ENCODE measurements at regions not wholly inside any gene's neighbourhood (a gene's known extent, or its start where the extent isn't known, plus 50 kb on each side); places are given as distances from the start of the nearest gene placed in this dataset.
"Not testable (repeated sequence)": the region's sequence is repeated elsewhere in the genome, so short reads cannot be mapped to it uniquely, and the experiment has no call there.

DNA sequence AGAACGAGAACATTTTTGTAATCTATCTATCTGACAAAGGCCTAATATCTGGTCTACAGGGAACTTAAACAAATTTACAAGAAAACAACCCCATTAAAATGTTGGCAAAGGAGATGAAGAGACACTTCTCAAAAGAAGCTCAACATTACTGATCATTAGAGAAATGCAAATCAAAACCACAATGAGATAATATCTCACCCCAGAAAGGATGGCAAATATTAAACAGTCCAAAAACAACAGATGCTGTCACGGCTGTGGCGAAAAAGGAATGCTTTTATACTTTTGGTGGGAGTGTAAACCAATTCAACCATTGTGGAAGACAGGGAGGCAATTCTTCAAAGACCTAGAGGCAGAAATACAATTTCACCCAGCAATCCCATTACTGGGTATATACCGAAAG lies 2284.8 kb downstream of the ARAP2 start:
- no peak overlapping the region for H3K4me3 ChIP-seq (ENCODE audit: control insufficient read depth in 1 of 7, extremely low read depth in 1 of 7, insufficient read depth in 4 of 7, low read depth in 2 of 7, low read length in 6 of 7)
- CTCF ChIA-PET: interaction anchor here (1.2 kb wide), 1 partner anchor 23 kb away, joined by 3 read pairs; no protein-coding TSS in a partner anchor
- no peaks in the 10 kb centered on the region for H3K27me3 ChIP-seq (replicated peaks in 2 of 5; ENCODE audit: control insufficient read depth in 4 of 5, insufficient read depth in 5 of 5, low read length in 4 of 5)
- no peak for DNase-seq
- WGBS (ENCODE audit: insufficient coverage): no CpG with 5 or more reads among the region's 4 CpGs
- no peaks in the 10 kb centered on the region for H3K9me3 ChIP-seq (ENCODE audit: control extremely low read depth in 1 of 5, control insufficient read depth in 4 of 5, insufficient read depth in 2 of 5, low read depth in 1 of 5, low read length in 4 of 5)
- POLR2A ChIA-PET: no interaction called here
- no peaks in the 10 kb centered on the region for H3K4me1 ChIP-seq (ENCODE audit: control extremely low read depth in 1 of 4, control insufficient read depth in 4 of 4, insufficient read depth in 4 of 4, low read length in 3 of 4)
- H3K27ac ChIP-seq (ENCODE audit: insufficient read depth in 1 of 2, low read depth in 1 of 2, low read length in 2 of 2, poor library complexity in 1 of 2, severe bottlenecking in 2 of 2): no peak overlapping the region
- no peaks in the 10 kb centered on the region for H3K36me3 ChIP-seq (ENCODE audit: control insufficient read depth in 4 of 4, insufficient read depth in 4 of 4, low read length in 3 of 4)

DNA sequence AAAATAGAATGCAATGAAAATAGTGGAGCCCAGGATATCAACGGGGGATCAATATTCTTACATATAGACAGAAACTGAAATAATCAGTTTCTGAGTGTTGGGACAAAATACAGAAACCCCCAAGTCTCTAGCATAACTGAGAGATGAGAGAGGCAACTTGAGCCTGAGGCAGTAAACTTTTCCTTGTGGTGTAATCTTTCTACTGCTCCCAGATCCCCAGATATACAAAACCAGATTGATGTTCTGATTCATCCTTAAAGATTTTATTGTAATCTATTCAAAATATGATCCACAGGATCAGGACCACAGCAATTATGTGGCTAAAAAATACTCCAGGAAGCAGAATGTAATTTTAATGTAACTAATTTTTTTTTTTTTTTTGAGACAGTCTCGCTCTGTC lies 2282.6 kb downstream of the ARAP2 start:
- H3K27ac ChIP-seq (ENCODE audit: insufficient read depth in 1 of 2, low read depth in 1 of 2, low read length in 2 of 2, poor library complexity in 1 of 2, severe bottlenecking in 2 of 2): no peak overlapping the region
- H3K9me3 ChIP-seq (ENCODE audit: control extremely low read depth in 1 of 5, control insufficient read depth in 4 of 5, insufficient read depth in 2 of 5, low read depth in 1 of 5, low read length in 4 of 5): no peaks in the 10 kb centered on the region
- H3K27me3 ChIP-seq (replicated peaks in 2 of 5; ENCODE audit: control insufficient read depth in 4 of 5, insufficient read depth in 5 of 5, low read length in 4 of 5): no peaks in the 10 kb centered on the region
- no peak for DNase-seq
- H3K36me3 ChIP-seq (ENCODE audit: control insufficient read depth in 4 of 4, insufficient read depth in 4 of 4, low read length in 3 of 4): no peaks in the 10 kb centered on the region
- CTCF ChIA-PET: no interaction called here
- POLR2A ChIA-PET: no interaction called here
- H3K4me1 ChIP-seq (ENCODE audit: control extremely low read depth in 1 of 4, control insufficient read depth in 4 of 4, insufficient read depth in 4 of 4, low read length in 3 of 4): no peaks in the 10 kb centered on the region
- WGBS (ENCODE audit: insufficient coverage): 60% methylated on average over 1 of the region's 2 CpGs
- H3K4me3 ChIP-seq (ENCODE audit: control insufficient read depth in 1 of 7, extremely low read depth in 1 of 7, insufficient read depth in 4 of 7, low read depth in 2 of 7, low read length in 6 of 7): no peak overlapping the region

DNA sequence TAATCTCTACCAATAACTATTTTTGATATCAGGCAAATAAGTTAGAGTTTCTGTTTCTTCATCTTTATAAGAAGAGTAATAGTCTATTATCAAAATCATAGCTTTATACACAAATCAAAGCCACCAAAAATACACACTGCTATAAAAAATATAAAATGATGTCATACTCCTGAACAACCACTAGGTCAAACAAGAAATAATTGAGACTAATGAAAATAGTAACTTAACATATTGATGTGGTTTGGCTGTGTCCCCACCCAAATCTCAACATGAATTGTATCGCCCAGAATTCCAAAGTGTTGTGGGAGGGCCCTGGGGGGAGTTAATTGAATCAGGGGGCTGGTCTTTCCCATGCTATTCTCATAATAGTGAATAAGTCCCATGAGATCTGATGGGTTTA lies 2277.5 kb downstream of the ARAP2 start:
- H3K9me3 ChIP-seq (ENCODE audit: control extremely low read depth in 1 of 5, control insufficient read depth in 4 of 5, insufficient read depth in 2 of 5, low read depth in 1 of 5, low read length in 4 of 5): no peaks in the 10 kb centered on the region
- ChIA-PET POLR2A (no interaction called here), CTCF (no interaction called here)
- no peak for DNase-seq
- no peaks in the 10 kb centered on the region for H3K4me1 ChIP-seq (ENCODE audit: control extremely low read depth in 1 of 4, control insufficient read depth in 4 of 4, insufficient read depth in 4 of 4, low read length in 3 of 4)
- H3K36me3 ChIP-seq (ENCODE audit: control insufficient read depth in 4 of 4, insufficient read depth in 4 of 4, low read length in 3 of 4): no peaks in the 10 kb centered on the region
- no CpG with 5 or more reads among the region's 1 CpG for WGBS (ENCODE audit: insufficient coverage)
- H3K4me3 ChIP-seq (ENCODE audit: control insufficient read depth in 1 of 7, extremely low read depth in 1 of 7, insufficient read depth in 4 of 7, low read depth in 2 of 7, low read length in 6 of 7): no peak overlapping the region
- H3K27me3 ChIP-seq (replicated peaks in 2 of 5; ENCODE audit: control insufficient read depth in 4 of 5, insufficient read depth in 5 of 5, low read length in 4 of 5): no peaks in the 10 kb centered on the region
- no peak overlapping the region for H3K27ac ChIP-seq (ENCODE audit: insufficient read depth in 1 of 2, low read depth in 1 of 2, low read length in 2 of 2, poor library complexity in 1 of 2, severe bottlenecking in 2 of 2)

GRCh38 chr4:33974270-33974669 lies 2270.0 kb downstream of the ARAP2 start:
- Histone ChIP-seq H3K27me3 (replicated peaks in 2 of 5; ENCODE audit: control insufficient read depth in 4 of 5, insufficient read depth in 5 of 5, low read length in 4 of 5) (no peaks in the 10 kb centered on the region), H3K4me3 (ENCODE audit: control insufficient read depth in 1 of 7, extremely low read depth in 1 of 7, insufficient read depth in 4 of 7, low read depth in 2 of 7, low read length in 6 of 7) (no peak overlapping the region), H3K4me1 (ENCODE audit: control extremely low read depth in 1 of 4, control insufficient read depth in 4 of 4, insufficient read depth in 4 of 4, low read length in 3 of 4) (no peaks in the 10 kb centered on the region), H3K9me3 (ENCODE audit: control extremely low read depth in 1 of 5, control insufficient read depth in 4 of 5, insufficient read depth in 2 of 5, low read depth in 1 of 5, low read length in 4 of 5) (no peaks in the 10 kb centered on the region), H3K27ac (ENCODE audit: insufficient read depth in 1 of 2, low read depth in 1 of 2, low read length in 2 of 2, poor library complexity in 1 of 2, severe bottlenecking in 2 of 2) (no peak overlapping the region), H3K36me3 (ENCODE audit: control insufficient read depth in 4 of 4, insufficient read depth in 4 of 4, low read length in 3 of 4) (no peaks in the 10 kb centered on the region)
- ChIA-PET POLR2A (no interaction called here), CTCF (no interaction called here)
- DNase-seq: no peak

DNA sequence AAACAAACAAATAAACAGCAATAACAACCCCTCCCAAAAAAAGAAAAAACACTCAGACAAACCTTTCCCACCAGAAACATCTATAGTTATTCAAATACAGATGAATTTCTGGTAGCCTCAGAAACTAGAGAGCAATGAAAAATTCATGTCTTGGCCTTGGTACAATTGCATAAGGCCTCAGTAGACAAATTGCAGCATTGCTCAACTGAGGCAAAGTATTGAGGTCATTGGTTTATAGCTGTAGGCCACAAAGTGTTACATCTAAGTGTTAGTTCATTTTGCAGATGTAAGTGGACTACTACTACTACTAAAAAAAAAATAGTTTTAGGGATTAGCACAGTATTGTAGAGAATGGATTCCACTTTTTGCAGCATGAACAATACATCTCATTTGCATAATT lies 2268.3 kb downstream of the ARAP2 start:
- CTCF ChIA-PET: no interaction called here
- no peak overlapping the region for H3K27ac ChIP-seq (ENCODE audit: insufficient read depth in 1 of 2, low read depth in 1 of 2, low read length in 2 of 2, poor library complexity in 1 of 2, severe bottlenecking in 2 of 2)
- POLR2A ChIA-PET: no interaction called here

DNA sequence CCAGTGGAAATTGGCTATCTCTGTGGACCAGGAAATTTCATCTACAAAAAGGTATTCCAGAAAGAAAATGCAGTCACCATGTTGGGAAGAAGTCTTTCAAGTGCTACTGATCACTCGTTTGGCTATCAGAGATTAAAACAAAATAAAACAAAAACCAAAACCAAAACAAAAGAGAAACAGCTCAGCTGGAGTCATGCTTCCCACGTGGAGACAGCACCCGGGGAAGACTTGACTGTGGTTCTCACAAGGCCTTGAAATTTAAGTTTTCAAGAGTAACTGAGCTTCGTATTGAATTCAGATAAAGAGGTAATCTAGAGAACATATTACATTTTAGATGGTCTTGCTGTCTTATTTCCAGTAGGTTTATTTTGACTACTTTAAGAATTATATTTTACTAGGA lies 2264.5 kb downstream of the ARAP2 start:
- H3K4me3 ChIP-seq (ENCODE audit: control insufficient read depth in 1 of 7, extremely low read depth in 1 of 7, insufficient read depth in 4 of 7, low read depth in 2 of 7, low read length in 6 of 7); CTCF ChIA-PET; POLR2A ChIA-PET; H3K27ac ChIP-seq (ENCODE audit: insufficient read depth in 1 of 2, low read depth in 1 of 2, low read length in 2 of 2, poor library complexity in 1 of 2, severe bottlenecking in 2 of 2); DNase-seq; H3K27me3 ChIP-seq (replicated peaks in 2 of 5; ENCODE audit: control insufficient read depth in 4 of 5, insufficient read depth in 5 of 5, low read length in 4 of 5); H3K9me3 ChIP-seq (ENCODE audit: control extremely low read depth in 1 of 5, control insufficient read depth in 4 of 5, insufficient read depth in 2 of 5, low read depth in 1 of 5, low read length in 4 of 5); H3K36me3 ChIP-seq (ENCODE audit: control insufficient read depth in 4 of 4, insufficient read depth in 4 of 4, low read length in 3 of 4); H3K4me1 ChIP-seq (ENCODE audit: control extremely low read depth in 1 of 4, control insufficient read depth in 4 of 4, insufficient read depth in 4 of 4, low read length in 3 of 4): not testable (repeated sequence)
- WGBS (ENCODE audit: insufficient coverage): no CpG with 5 or more reads among the region's 4 CpGs

More for the DNA sequence above, 2268.3 kb downstream of the ARAP2 start:
- Histone ChIP-seq H3K27me3 (replicated peaks in 2 of 5; ENCODE audit: control insufficient read depth in 4 of 5, insufficient read depth in 5 of 5, low read length in 4 of 5) (no peaks in the 10 kb centered on the region), H3K36me3 (ENCODE audit: control insufficient read depth in 4 of 4, insufficient read depth in 4 of 4, low read length in 3 of 4) (no peaks in the 10 kb centered on the region), H3K9me3 (ENCODE audit: control extremely low read depth in 1 of 5, control insufficient read depth in 4 of 5, insufficient read depth in 2 of 5, low read depth in 1 of 5, low read length in 4 of 5) (no peaks in the 10 kb centered on the region), H3K4me3 (ENCODE audit: control insufficient read depth in 1 of 7, extremely low read depth in 1 of 7, insufficient read depth in 4 of 7, low read depth in 2 of 7, low read length in 6 of 7) (no peak overlapping the region), H3K4me1 (ENCODE audit: control extremely low read depth in 1 of 4, control insufficient read depth in 4 of 4, insufficient read depth in 4 of 4, low read length in 3 of 4) (no peaks in the 10 kb centered on the region)
- DNase-seq: no peak

DNA sequence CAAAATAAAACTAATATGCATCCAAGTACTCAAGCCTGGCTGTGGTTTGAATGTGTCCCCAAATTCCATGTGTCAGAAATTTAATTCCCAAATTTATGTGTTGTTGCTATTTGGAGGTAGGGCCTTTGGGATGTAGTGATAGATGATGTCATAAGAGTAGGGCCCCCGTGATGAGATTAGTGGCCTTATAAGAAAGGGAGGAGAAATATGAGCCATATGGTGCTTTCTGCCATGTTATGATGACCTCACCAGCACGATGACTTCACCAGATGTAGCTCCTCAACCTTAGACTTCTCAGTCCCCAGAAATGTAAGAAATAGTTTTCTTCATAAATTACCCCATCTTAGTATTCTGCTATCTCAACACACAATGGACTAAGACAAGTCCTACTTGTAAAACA lies 2264.0 kb downstream of the ARAP2 start:
- DNase-seq: no peak
- ChIA-PET POLR2A (no interaction called here), CTCF (no interaction called here)
- Histone ChIP-seq H3K27me3 (replicated peaks in 2 of 5; ENCODE audit: control insufficient read depth in 4 of 5, insufficient read depth in 5 of 5, low read length in 4 of 5) (no peaks in the 10 kb centered on the region), H3K27ac (ENCODE audit: insufficient read depth in 1 of 2, low read depth in 1 of 2, low read length in 2 of 2, poor library complexity in 1 of 2, severe bottlenecking in 2 of 2) (no peak overlapping the region), H3K4me1 (ENCODE audit: control extremely low read depth in 1 of 4, control insufficient read depth in 4 of 4, insufficient read depth in 4 of 4, low read length in 3 of 4) (no peaks in the 10 kb centered on the region), H3K9me3 (ENCODE audit: control extremely low read depth in 1 of 5, control insufficient read depth in 4 of 5, insufficient read depth in 2 of 5, low read depth in 1 of 5, low read length in 4 of 5) (no peaks in the 10 kb centered on the region), H3K36me3 (ENCODE audit: control insufficient read depth in 4 of 4, insufficient read depth in 4 of 4, low read length in 3 of 4) (no peaks in the 10 kb centered on the region), H3K4me3 (ENCODE audit: control insufficient read depth in 1 of 7, extremely low read depth in 1 of 7, insufficient read depth in 4 of 7, low read depth in 2 of 7, low read length in 6 of 7) (no peak overlapping the region)
- WGBS (ENCODE audit: insufficient coverage): 83% methylated on average over 1 of the region's 2 CpGs

Measured in common myeloid progenitor, CD34-positive (primary cell).